OCI-LY1 (cell line): ENCODE measurements at regions not wholly inside any gene's neighbourhood (a gene's known extent, or its start where the extent isn't known, plus 50 kb on each side); places are given as distances from the start of the nearest gene placed in this dataset.

Experiments used
- H2AFZ ChIP-seq: fragments of 200-600 bp; sonication (generic), shearing (Covaris generic); 2 replicates; pipeline ENCODE4 v1.6.0; 2014; ENCODE audit warnings: antibody characterized with exemption, mild to moderate bottlenecking, low read length
- H3F3A ChIP-seq: fragments of 200-600 bp; sonication (generic), shearing (Covaris generic); 2 replicates; pipeline ENCODE4 v1.6.0; 2014; ENCODE audit warnings: mild to moderate bottlenecking, antibody characterized with exemption, low read length, moderate library complexity; ENCODE audit not compliant: insufficient read depth
- H3K27ac ChIP-seq: fragments of 200-600 bp; sonication (generic); 2 replicates; pipeline ENCODE4 v1.5.1; 2014; ENCODE audit warnings: low read length, mixed run types, mild to moderate bottlenecking, low read depth; ENCODE audit not compliant: poor library complexity, severe bottlenecking
- H3K27me3 ChIP-seq: fragments of 200-600 bp; sonication (generic); 2 replicates; pipeline ENCODE4 v1.6.0; 2014; ENCODE audit warnings: antibody characterized with exemption, mild to moderate bottlenecking, low read length, moderate library complexity; ENCODE audit not compliant: insufficient read depth
- H3K36me3 ChIP-seq: fragments of 200-600 bp; sonication (generic); 2 replicates; pipeline ENCODE4 v1.6.1; 2014; ENCODE audit warnings: mild to moderate bottlenecking, antibody characterized with exemption, low read length, moderate library complexity, mixed read lengths; ENCODE audit not compliant: insufficient read depth
- H3K4me1 ChIP-seq: fragments of 200-600 bp; sonication (generic); 2 replicates; pipeline ENCODE4 v1.5.1; 2014; ENCODE audit warnings: mild to moderate bottlenecking, low read length, moderate library complexity; ENCODE audit not compliant: insufficient read depth, severe bottlenecking
- H3K4me2 ChIP-seq: fragments of 200-600 bp; sonication (generic), shearing (Covaris generic); 2 replicates; pipeline ENCODE4 v1.6.1; 2014; ENCODE audit warnings: low read length
- H3K4me3 ChIP-seq: fragments of 200-600 bp; sonication (generic); 2 replicates; pipeline ENCODE4 v1.5.1; 2014; ENCODE audit warnings: low read length, low read depth, mild to moderate bottlenecking, mixed read lengths; ENCODE audit not compliant: poor library complexity, severe bottlenecking
- H3K79me2 ChIP-seq: fragments of 200-600 bp; shearing (Covaris generic); 2 replicates; pipeline ENCODE4 v1.6.1; 2016; ENCODE audit warnings: mixed run types, low read length, mixed read lengths; ENCODE audit not compliant: insufficient read depth
- H3K9ac ChIP-seq: fragments of 200-600 bp; sonication (generic), shearing (Covaris generic); 2 replicates; pipeline ENCODE4 v1.6.1; 2014; ENCODE audit warnings: mild to moderate bottlenecking, low read length, mixed read lengths
- H3K9me2 ChIP-seq: fragments of 200-600 bp; sonication (generic), shearing (Covaris generic); 2 replicates; pipeline ENCODE4 v1.6.1; 2014; ENCODE audit warnings: low read depth, mild to moderate bottlenecking, low read length, mixed read lengths
- H3K9me3 ChIP-seq: fragments of 200-600 bp; shearing (Covaris generic); 2 replicates; pipeline ENCODE4 v1.6.1; 2014; ENCODE audit warnings: low read length, mixed read lengths
- H4K20me1 ChIP-seq: fragments of 200-600 bp; sonication (generic), shearing (Covaris generic); 2 replicates; pipeline ENCODE4 v1.6.0; 2016; ENCODE audit warnings: mild to moderate bottlenecking, low read length; ENCODE audit not compliant: insufficient read depth
- EZH2 ChIP-seq: fragments of 200-600 bp; sonication (generic), shearing (Covaris generic); IDR thresholded peaks from 2 replicates; pipeline ENCODE4 v1.8.0; 2017; ENCODE audit warnings: borderline replicate concordance, mixed run types, mild to moderate bottlenecking, antibody characterized with exemption, low read length, moderate library complexity, mixed read lengths
- TF ChIP-seq, protein P1 (sequence below): fragments of 200-600 bp; sonication (generic), shearing (Covaris generic); IDR thresholded peaks from 2 replicates; pipeline ENCODE4 v1.5.1; 2017; ENCODE audit warnings: mild to moderate bottlenecking, antibody characterized with exemption, low read length, moderate library complexity, mixed read lengths

DNA sequence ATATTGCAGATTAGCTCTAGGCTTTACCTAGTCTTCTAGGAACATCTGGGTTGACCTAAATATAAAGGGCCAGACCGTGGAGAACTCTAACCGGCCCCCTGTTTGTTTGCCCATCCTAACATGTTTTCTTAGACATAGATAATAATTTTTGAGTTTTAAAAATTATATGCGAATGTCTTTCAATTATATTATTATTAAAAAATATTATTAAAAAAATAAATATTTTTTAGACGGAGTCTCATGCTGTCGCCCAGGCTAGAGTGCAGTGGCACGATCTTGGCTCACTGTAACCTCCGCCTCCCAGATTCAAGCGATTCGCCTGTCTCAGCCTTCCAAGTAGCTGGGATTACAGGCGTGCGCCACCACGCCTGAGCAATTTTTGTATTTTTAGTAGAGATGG lies 318.5 kb downstream of the INHBA start:
- H3F3A ChIP-seq, result no peaks in the 10 kb centered on the region
- no peak overlapping the region for H3K4me2 ChIP-seq
- H3K79me2 ChIP-seq, result no peaks in the 10 kb centered on the region
- H3K4me3 ChIP-seq, result no peak overlapping the region
- H3K27ac ChIP-seq, result no peak overlapping the region
- no peaks in the 10 kb centered on the region for H3K9me2 ChIP-seq
- no peaks in the 10 kb centered on the region for H3K4me1 ChIP-seq
- no peaks in the 10 kb centered on the region for H4K20me1 ChIP-seq
- TF ChIP-seq EZH2, result no peak
- TF ChIP-seq, protein P1, sequence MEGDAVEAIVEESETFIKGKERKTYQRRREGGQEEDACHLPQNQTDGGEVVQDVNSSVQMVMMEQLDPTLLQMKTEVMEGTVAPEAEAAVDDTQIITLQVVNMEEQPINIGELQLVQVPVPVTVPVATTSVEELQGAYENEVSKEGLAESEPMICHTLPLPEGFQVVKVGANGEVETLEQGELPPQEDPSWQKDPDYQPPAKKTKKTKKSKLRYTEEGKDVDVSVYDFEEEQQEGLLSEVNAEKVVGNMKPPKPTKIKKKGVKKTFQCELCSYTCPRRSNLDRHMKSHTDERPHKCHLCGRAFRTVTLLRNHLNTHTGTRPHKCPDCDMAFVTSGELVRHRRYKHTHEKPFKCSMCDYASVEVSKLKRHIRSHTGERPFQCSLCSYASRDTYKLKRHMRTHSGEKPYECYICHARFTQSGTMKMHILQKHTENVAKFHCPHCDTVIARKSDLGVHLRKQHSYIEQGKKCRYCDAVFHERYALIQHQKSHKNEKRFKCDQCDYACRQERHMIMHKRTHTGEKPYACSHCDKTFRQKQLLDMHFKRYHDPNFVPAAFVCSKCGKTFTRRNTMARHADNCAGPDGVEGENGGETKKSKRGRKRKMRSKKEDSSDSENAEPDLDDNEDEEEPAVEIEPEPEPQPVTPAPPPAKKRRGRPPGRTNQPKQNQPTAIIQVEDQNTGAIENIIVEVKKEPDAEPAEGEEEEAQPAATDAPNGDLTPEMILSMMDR, result no peak
- H3K36me3 ChIP-seq, result no peaks in the 10 kb centered on the region
- no peaks in the 10 kb centered on the region for H3K27me3 ChIP-seq
- H3K9ac ChIP-seq, result no peak overlapping the region
- H3K9me3 ChIP-seq, result no peaks in the 10 kb centered on the region
- H2AFZ ChIP-seq, result no peak overlapping the region

DNA sequence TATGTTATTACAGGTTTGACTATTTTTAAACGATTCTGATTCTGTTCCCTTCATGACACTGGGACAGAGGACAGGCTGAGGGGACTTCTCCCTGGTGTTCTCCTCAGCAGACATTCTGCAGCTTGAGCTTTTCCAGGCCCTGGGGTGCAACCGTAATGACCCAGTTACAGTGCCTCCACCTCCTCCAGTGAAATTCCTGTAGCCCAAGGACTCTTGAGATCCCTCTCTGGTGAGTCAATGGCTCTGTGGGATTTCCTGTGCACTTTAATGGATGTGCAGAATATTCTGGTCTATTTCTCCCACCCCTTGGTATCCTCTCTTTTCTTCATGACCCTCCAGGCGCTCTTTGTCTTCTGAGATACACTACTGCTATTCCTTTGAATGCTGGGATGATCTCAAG lies 319.3 kb downstream of the INHBA start:
- H3K4me3 ChIP-seq, result no peak overlapping the region
- H3K9ac ChIP-seq, result no peak overlapping the region
- no peaks in the 10 kb centered on the region for H3K4me1 ChIP-seq
- H3K36me3 ChIP-seq, result no peaks in the 10 kb centered on the region
- no peaks in the 10 kb centered on the region for H3K79me2 ChIP-seq
- no peaks in the 10 kb centered on the region for H4K20me1 ChIP-seq
- no peaks in the 10 kb centered on the region for H3K27me3 ChIP-seq
- H3F3A ChIP-seq, result no peaks in the 10 kb centered on the region
- no peaks in the 10 kb centered on the region for H3K9me2 ChIP-seq
- H3K27ac ChIP-seq, result no peak overlapping the region
- no peaks in the 10 kb centered on the region for H3K9me3 ChIP-seq
- no peak overlapping the region for H3K4me2 ChIP-seq
- no peak for TF ChIP-seq EZH2
- TF ChIP-seq, protein P1, result no peak
- H2AFZ ChIP-seq, result no peak overlapping the region

DNA sequence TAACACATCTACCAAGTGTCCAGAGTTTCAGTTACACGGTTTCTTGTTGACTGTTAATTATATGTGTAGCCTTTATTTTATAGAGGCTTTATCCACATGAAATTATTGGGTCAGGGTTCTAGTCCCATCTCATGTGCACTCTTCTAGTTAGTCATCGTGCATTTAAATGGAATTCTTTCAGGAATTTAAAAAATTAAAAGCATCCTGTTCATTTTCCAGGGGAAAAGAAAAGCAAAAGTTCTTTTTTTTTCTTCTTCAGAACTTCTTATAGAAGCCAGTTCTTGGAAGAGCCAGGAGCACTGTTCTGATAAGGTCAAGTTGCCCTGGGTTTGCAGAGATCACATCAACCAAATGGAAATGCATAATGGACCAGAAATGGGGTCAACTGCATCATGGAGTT lies 324.7 kb downstream of the INHBA start:
- no peak overlapping the region for H3K27ac ChIP-seq
- no peaks in the 10 kb centered on the region for H3F3A ChIP-seq
- no peaks in the 10 kb centered on the region for H3K9me2 ChIP-seq
- no peak overlapping the region for H3K4me3 ChIP-seq
- H3K4me1 ChIP-seq, result no peaks in the 10 kb centered on the region
- H2AFZ ChIP-seq, result no peak overlapping the region
- H3K79me2 ChIP-seq, result no peaks in the 10 kb centered on the region
- H4K20me1 ChIP-seq, result no peaks in the 10 kb centered on the region
- H3K4me2 ChIP-seq, result no peak overlapping the region
- no peak overlapping the region for H3K9ac ChIP-seq
- H3K36me3 ChIP-seq, result no peaks in the 10 kb centered on the region
- H3K27me3 ChIP-seq, result no peaks in the 10 kb centered on the region
- no peak for TF ChIP-seq EZH2
- TF ChIP-seq, protein P1, result no peak
- H3K9me3 ChIP-seq, result no peaks in the 10 kb centered on the region
